Kidney glomerular epithelial cell (primary cell): ENCODE measurements at regions not wholly inside any gene's neighbourhood (a gene's known extent, or its start where the extent isn't known, plus 50 kb on each side); places are given as distances from the start of the nearest gene placed in this dataset.
"Not testable (repeated sequence)": the region's sequence is repeated elsewhere in the genome, so short reads cannot be mapped to it uniquely, and the experiment has no call there.

Source experiments
- DNase-seq: peaks from one replicate; lab custom pipeline; 2025; lab: John Stamatoyannopoulos, UW

DNA sequence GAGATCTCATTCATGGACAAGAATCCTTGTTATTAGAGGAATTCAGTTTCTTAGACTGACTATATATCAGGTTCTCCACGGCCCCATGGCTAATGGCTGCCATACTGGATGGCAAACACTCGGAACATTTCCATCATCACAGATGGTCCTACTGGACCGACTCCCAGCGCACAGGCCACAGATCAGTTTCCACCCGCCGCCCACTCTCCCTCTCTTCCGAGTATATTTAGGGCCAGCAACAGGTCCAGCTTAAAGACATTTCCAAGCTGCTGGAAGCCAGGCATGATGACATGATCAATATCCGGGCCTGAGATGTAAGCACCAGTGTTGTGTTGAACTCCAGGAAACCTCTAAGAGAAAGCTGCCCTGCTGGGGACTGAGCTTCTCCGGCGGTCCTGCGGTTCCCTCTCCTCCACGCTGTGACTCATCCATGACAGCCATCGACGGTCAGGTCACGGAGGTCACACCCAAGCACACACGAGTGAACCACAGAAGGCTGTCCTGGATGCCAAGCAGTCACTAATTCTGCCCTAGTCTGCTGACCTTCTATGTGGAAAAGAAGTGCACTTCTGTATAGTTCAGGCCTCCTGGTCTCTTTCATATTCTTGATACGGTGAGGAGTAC lies 64.4 kb upstream of the LPCAT1 start:
- not testable (repeated sequence) for DNase-seq

DNA sequence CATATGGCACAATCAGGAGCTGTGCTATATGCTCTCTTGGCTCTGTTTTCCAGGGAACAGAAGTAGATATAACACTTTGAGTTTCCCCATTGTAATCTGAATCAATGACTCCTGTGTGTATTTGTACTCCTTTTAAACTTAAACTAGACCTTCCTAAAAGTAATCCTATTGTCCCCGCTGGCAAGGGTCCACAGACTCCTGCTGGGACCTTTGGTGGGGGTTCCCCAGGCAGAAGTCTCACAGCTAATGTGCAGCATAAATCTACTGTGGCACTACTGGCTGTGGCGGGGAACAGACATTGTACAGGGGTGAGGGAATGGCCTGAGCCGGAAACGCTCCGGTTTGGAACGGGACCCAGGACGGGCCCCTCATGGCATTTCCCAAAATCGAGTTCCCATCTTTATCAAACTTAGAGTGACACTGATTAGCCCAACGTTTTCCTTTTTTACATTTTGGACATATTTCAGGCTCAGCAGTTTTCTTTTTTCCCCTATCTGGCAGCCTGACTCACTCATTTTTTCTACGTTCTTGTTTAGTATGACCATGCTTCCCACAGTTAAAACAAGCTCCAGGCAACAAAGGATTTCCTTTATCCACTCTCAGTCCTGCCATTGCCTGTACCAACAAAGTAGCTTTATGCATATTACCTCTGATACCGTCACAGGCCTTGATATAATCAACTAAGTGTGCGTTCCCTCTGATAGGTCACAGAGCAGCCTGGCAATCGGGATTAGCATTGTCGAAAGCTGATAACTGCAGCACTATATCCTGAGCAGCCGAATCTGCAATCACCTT lies 59.5 kb upstream of the LPCAT1 start:
- not testable (repeated sequence) for DNase-seq

DNA sequence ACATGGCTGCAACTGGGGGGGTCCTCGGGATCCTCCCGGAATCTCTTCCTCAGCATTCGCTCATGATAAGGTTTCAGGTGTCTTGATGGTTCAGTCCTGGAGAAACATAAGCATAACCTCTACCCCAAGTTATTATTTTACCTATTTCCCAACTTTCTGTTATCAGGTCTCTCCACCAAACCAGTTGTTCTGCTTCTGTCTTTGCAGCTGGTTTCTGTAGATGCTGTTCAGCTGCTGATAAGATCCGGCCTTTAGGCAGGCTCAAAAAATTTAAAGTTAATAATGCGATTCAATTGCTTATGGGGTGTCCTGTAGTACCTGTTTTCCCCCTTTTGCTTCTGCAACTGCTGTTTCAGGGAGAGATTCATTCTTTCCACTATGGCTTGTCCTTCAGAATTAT lies 55.6 kb upstream of the LPCAT1 start:
- not testable (repeated sequence) for DNase-seq

DNA sequence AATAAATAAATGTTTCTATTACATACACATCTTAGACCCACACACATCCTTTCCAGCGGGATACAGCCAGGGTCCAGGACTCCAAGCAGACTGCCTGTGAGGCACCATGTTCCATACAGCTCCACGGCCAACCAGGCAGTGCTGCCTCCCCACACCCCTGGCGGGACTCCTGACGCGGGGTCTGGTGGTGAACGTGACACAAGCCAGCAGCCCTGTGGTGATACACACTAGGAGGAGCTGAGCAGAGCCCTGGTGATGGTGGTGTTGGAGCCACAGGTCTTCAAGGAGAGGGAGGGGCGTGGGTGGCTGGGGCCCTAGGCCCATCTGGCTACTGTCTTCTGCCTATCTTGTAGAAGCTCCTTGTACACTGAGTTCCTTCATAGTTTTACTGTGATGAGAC lies 53.1 kb upstream of the LPCAT1 start:
- not testable (repeated sequence) for DNase-seq

DNA sequence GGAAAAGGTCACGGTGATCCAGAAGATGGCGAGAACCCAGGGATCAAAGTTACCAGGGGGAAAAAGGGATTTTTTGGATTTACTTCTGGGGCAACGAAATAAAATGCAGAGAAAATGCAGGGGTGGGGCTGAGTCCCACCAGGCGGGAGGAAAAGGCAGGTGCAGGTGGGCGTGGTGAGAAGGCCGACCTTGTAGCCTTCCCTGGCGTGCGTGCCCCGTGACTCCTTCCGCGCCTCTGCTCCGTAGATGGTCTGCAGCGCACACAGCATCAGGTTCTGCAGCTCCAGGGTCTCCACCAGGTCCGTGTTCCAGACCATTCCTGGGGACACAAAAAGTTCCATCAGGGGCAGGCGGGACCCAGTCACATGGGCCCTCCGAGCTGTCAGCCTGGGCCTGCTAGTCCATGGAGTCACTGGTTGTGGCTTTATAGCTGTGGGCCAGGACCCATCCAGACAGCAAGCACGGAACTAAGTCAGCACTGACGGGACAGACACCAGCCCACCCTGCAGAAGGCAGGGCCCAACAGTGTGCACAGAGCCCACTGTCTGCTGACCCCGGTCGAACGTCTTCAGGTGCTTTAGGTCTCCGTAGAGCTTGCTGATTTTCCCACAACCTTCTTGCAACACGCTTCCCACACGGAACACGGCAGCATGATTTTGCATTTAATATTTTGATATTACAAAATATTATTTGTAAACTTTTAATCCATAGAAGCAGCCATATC lies 52.4 kb upstream of the LPCAT1 start:
- not testable (repeated sequence) for DNase-seq

DNA sequence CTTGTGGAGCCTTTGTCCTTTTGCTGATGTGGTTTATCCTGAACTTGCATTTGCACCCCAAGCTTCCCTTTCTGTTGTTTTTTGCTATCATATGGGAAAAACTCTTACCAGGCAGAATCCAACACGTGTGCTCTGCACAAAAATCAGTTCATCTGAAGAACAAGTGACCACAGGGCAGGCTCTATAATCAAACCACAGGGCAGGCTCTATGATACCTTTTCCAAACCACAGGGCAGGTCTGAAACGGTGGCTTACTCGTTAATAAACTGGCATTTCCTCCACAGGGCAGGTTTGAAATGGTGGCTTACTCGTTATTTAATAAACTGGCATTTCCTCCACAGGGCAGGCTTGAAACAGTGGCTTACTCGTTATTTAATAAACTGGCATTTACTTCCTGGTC lies 51.7 kb upstream of the LPCAT1 start:
- not testable (repeated sequence) for DNase-seq

DNA sequence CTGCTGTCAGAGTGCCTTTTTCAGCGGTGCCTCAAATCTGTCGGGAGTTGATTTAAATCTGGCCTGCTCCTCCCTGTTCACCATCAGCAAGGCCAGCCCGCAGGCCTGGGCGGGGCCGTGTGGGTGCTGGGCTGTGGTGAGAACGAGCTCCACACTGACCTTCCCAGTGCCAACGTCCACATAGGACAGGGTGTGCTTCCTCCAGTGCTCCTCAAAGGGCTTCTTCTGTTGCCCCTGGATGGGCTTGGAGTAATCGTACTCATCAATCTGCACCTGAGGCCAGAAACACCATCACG lies 50.2 kb upstream of the LPCAT1 start:
- DNase-seq = not testable (repeated sequence)

DNA sequence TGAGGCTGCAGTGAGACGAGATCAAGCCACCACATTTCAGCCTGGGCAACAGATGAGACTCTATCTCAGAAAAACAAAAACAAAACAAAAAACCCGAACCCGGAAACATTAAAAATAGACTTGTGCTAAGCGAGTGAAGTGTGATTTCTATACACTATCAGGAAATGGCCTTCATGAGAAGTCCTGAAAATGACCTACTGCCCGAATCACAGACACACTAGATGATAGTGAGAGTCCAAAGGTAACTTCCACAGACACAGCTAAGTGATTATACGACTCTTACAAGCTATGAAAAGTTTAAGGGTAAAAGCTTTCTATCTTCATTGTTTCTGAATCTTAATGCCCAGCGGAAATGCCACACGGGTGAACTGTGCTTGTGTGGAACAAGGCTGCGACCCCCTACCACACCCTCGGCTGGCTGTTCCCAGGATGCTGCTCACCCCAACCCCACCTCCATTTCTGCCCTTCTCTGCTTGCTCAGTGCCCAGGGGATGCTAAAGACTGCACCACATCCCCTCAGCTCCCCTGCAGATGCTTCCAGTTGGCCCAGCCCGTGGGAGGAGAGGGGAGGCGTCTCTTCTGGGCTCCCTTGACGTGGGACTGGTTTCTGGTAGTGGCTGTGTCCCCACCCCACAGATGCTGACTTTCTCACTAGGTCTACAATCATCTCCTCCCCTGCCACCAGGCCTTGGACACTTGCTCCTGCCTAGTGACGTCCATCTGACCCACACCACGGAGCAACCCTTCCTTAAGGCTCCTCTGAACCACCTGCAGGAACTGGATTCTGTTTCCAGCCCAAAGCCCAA lies 49.7 kb upstream of the LPCAT1 start:
- not testable (repeated sequence) for DNase-seq
